ENCODE measurements at regions not wholly inside any gene's neighbourhood (a gene's known extent, or its start where the extent isn't known, plus 50 kb on each side); places are given as distances from the start of the nearest gene placed in this dataset.

DNA sequence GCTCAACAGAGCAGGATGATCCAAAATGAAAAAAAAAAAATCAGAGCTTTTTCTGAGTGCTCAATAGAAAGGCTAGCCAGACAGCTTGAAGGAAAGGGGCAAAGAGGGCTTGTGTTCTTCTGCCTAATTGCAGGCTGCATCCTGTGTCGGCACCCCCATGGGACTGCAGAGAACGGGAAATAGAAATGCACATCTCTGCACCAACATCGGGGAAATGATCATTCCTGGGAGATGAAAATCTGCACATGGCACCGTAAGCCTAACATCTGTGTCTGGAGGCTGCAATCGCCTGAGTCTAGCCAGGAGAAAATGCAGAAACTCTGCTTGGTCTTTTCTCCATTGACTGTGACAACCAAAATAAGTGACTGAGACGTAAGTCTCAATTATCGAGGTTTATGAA, 243.9 kb downstream of the ICE1 start:
- Histone ChIP-seq H3K4me3 (ENCODE audit: low read length in 2 of 2) (no peak overlapping the region), H3K27me3 (ENCODE audit: control insufficient read depth in 1 of 2, insufficient read depth in 2 of 2, low read length in 2 of 2) (no peaks in the 10 kb centered on the region), H3K9ac (ENCODE audit: low read length in 2 of 2) (no peak overlapping the region), H3K27ac (ENCODE audit: low read length) (no peak overlapping the region), H3K4me1 (ENCODE audit: control insufficient read depth, insufficient read depth, low read length) (peaks cover 9% of the 10 kb centered on the region), H3K36me3 (ENCODE audit: control insufficient read depth in 2 of 2, insufficient read depth in 2 of 2, low read length in 2 of 2) (no peaks in the 10 kb centered on the region), H3K9me3 (ENCODE audit: control insufficient read depth in 2 of 2, low read length in 2 of 2) (no peaks in the 10 kb centered on the region)

DNA sequence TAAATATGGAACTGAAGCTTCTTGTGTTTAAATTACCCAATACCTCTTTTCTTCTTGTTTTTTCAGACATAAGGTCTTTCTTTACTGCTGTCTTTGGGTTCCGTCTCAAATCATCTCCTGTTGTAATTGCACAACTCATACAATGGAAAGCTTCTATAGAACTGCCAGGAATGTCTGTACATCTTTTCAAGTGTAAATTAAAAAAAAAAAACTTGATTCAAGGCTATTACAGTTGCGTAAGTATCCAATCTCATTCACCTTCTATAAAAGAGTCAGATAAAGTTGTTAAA, 243.5 kb downstream of the ICE1 start:
- H3K27ac ChIP-seq (ENCODE audit: low read length): no peak overlapping the region
- H3K9me3 ChIP-seq (ENCODE audit: control insufficient read depth in 2 of 2, low read length in 2 of 2): no peaks in the 10 kb centered on the region
- peaks cover 9% of the 10 kb centered on the region for H3K4me1 ChIP-seq (ENCODE audit: control insufficient read depth, insufficient read depth, low read length)
- no peaks in the 10 kb centered on the region for H3K27me3 ChIP-seq (ENCODE audit: control insufficient read depth in 1 of 2, insufficient read depth in 2 of 2, low read length in 2 of 2)
- no peak overlapping the region for H3K4me3 ChIP-seq (ENCODE audit: low read length in 2 of 2)
- H3K9ac ChIP-seq (ENCODE audit: low read length in 2 of 2): no peak overlapping the region
- H3K36me3 ChIP-seq (ENCODE audit: control insufficient read depth in 2 of 2, insufficient read depth in 2 of 2, low read length in 2 of 2): no peaks in the 10 kb centered on the region

DNA sequence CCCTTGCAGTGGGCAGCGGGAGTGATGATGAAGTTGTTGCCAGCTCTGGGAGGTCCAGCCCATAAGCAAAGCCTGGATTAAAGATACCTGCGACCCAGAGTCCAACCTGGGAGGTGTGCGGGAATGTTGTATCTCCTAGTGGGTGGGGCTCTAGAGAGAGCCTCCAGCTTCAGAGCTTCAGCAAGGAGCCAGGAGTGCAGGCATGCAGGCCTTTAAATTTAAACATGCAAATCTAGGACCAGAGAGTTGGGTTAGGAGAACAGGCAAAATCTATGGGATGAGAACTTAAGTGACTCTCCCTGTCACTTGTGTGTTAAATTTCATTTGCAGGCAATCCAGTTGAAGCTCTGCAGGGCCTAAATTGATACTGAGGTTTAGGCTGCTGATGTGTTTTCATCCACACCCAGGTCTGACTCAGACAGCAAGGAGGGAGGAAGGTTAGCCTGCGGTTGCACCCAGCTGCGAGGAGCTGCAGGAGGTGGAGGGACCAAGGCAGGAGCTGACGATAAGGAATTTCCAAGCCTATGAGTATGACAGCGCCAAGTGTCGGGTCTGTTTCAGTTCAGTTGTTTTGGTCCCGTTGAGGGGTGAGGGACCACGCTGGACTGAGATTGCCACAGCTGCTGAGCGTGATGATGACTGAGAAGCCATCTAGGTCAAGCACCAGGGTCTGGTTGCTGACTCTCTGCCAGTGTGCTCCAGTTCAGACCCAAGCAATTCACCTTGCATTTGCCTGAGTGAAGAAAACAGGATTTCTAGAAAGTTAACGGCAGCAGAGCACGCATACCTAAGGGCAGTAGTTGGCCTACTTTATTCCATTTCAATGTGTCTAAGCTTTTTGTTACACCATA, 243.0 kb downstream of the ICE1 start:
- no peaks in the 10 kb centered on the region for H3K36me3 ChIP-seq (ENCODE audit: control insufficient read depth in 2 of 2, insufficient read depth in 2 of 2, low read length in 2 of 2)
- no peaks in the 10 kb centered on the region for H3K27me3 ChIP-seq (ENCODE audit: control insufficient read depth in 1 of 2, insufficient read depth in 2 of 2, low read length in 2 of 2)
- H3K4me3 ChIP-seq (ENCODE audit: low read length in 2 of 2): no peak overlapping the region
- peaks cover 9% of the 10 kb centered on the region for H3K4me1 ChIP-seq (ENCODE audit: control insufficient read depth, insufficient read depth, low read length)
- no peak overlapping the region for H3K27ac ChIP-seq (ENCODE audit: low read length)
- no peaks in the 10 kb centered on the region for H3K9me3 ChIP-seq (ENCODE audit: control insufficient read depth in 2 of 2, low read length in 2 of 2)
- H3K9ac ChIP-seq (ENCODE audit: low read length in 2 of 2): no peak overlapping the region

DNA sequence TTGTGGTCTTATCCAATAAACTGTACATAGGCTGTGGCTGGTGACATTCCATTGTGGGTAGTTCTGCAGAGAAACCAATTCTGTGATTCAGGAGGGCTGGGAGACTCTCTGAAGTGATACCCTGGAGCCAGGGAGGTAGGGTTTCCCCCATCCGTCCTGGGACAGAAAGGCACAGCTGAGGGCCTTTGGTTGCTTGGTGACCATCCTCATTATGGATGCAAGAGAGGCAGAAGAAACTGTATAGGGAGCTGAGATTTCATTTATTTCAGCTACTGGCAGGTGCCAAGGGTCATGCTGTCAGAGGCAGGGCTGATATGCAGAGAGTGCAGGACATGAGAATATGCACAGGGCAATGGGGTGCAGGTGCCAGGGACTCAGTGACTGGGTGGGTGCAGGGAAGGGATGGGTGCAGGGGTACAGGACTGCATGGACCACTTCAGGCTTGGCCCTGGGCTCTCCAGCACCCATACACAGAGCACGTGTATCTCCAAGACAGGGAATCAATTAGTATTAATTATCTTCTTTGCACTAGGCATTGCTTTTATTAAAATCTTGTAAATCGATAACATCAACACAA, 236.5 kb downstream of the ICE1 start:
- H3K9ac ChIP-seq (ENCODE audit: low read length in 2 of 2): no peak overlapping the region
- no peaks in the 10 kb centered on the region for H3K4me1 ChIP-seq (ENCODE audit: control insufficient read depth, insufficient read depth, low read length)
- H3K27ac ChIP-seq (ENCODE audit: low read length): no peak overlapping the region
- H3K36me3 ChIP-seq (ENCODE audit: control insufficient read depth in 2 of 2, insufficient read depth in 2 of 2, low read length in 2 of 2): no peaks in the 10 kb centered on the region
- no peak overlapping the region for H3K4me3 ChIP-seq (ENCODE audit: low read length in 2 of 2)
- no peaks in the 10 kb centered on the region for H3K27me3 ChIP-seq (ENCODE audit: control insufficient read depth in 1 of 2, insufficient read depth in 2 of 2, low read length in 2 of 2)
- no peaks in the 10 kb centered on the region for H3K9me3 ChIP-seq (ENCODE audit: control insufficient read depth in 2 of 2, low read length in 2 of 2)

DNA sequence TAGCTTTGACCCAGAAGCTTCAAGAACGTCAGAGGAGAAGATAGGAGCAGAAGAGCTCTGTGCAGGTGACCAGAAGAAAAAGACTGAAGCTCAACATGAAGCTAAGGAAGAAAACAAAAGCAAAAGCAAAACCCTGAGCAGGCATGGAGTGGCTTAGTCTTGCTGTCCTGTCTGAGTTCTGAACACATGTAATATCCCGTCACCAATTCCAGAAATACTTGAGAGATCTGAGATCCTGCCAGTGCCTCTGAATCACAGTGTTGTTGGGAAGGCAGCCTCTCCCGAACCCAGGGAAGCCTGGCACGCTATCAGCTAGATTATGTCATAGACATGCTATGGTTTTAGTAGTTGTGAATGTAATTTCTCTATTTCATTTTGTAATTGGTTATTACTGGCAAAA, 235.7 kb downstream of the ICE1 start:
- H3K4me1 ChIP-seq (ENCODE audit: control insufficient read depth, insufficient read depth, low read length): no peaks in the 10 kb centered on the region
- H3K4me3 ChIP-seq (ENCODE audit: low read length in 2 of 2): peak overlapping the region; percentile 17 to 59
- no peaks in the 10 kb centered on the region for H3K9me3 ChIP-seq (ENCODE audit: control insufficient read depth in 2 of 2, low read length in 2 of 2)
- no peaks in the 10 kb centered on the region for H3K36me3 ChIP-seq (ENCODE audit: control insufficient read depth in 2 of 2, insufficient read depth in 2 of 2, low read length in 2 of 2)
- H3K27ac ChIP-seq (ENCODE audit: low read length): no peak overlapping the region
- peak overlapping the region in 1 of 2 donors; percentile 43 for H3K9ac ChIP-seq (ENCODE audit: low read length in 2 of 2)
- no peaks in the 10 kb centered on the region for H3K27me3 ChIP-seq (ENCODE audit: control insufficient read depth in 1 of 2, insufficient read depth in 2 of 2, low read length in 2 of 2)

DNA sequence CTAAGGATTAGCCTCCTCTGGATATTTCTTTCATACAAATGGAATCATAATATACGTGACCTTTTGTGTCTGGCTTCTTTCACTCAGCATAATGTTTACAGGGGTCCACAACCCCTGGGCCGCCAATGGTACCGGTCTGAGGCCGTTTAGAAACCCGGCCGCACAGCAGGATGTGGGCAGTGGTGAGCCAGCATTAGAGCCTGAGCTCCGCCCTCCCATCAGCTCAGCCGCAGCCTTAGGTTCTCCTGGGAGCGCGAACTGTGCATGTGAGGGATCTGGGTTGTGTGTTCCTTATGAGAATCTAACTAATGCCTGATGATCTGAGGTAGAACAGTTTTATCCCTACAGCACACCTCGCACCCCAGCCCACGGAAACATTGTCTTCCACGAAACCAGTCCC, 229.7 kb downstream of the ICE1 start:
- H3K4me1 ChIP-seq (ENCODE audit: control insufficient read depth, insufficient read depth, low read length): peaks cover 11% of the 10 kb centered on the region
- no peaks in the 10 kb centered on the region for H3K27me3 ChIP-seq (ENCODE audit: control insufficient read depth in 1 of 2, insufficient read depth in 2 of 2, low read length in 2 of 2)
- no peak overlapping the region for H3K9ac ChIP-seq (ENCODE audit: low read length in 2 of 2)
- peak overlapping the region; percentile 11 for H3K27ac ChIP-seq (ENCODE audit: low read length)
- H3K4me3 ChIP-seq (ENCODE audit: low read length in 2 of 2): peak overlapping the region in 1 of 2 donors; percentile 17
- no peaks in the 10 kb centered on the region for H3K9me3 ChIP-seq (ENCODE audit: control insufficient read depth in 2 of 2, low read length in 2 of 2)
- no peaks in the 10 kb centered on the region for H3K36me3 ChIP-seq (ENCODE audit: control insufficient read depth in 2 of 2, insufficient read depth in 2 of 2, low read length in 2 of 2)

DNA sequence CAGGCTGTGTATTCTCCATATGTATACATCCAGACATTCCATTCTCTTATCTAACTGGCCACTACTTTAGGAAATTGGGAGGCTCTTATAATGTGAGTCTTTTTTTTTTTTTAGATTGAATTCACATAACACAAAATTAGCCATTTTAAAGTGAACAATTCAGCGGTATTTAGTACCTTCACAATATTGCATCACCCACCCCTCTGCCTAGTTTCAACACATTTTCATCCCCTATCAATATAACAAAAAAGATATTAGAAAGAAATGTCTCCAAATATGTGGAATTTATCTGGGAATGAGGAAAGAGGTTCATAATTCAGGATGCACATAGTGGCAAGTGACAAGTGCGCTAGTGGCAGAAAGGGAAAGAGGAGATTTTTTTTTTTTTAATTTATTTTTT, 228.5 kb downstream of the ICE1 start:
- H3K36me3 ChIP-seq (ENCODE audit: control insufficient read depth in 2 of 2, insufficient read depth in 2 of 2, low read length in 2 of 2): no peaks in the 10 kb centered on the region

DNA sequence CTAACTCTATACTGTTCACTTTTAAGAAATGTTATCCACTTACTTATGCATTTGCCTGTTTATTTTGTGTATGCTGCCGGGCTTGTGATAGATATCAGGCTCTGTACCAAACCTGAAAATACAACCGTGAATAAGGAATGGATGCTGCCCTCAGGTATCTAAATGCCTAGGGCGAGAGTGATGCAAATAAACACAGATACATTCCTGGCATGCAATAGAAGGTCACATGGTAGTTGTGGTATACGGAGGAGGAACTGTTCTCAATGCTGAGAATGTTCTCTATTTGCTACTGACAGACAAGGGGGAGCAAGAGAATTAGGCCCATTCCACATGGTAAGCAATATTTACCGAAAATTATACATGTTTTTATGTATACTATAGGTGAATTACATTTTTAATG, 227.8 kb downstream of the ICE1 start:
- Histone ChIP-seq H3K27ac (ENCODE audit: low read length) (no peak overlapping the region), H3K9ac (ENCODE audit: low read length in 2 of 2) (no peak overlapping the region), H3K36me3 (ENCODE audit: control insufficient read depth in 2 of 2, insufficient read depth in 2 of 2, low read length in 2 of 2) (no peaks in the 10 kb centered on the region), H3K9me3 (ENCODE audit: control insufficient read depth in 2 of 2, low read length in 2 of 2) (no peaks in the 10 kb centered on the region), H3K4me1 (ENCODE audit: control insufficient read depth, insufficient read depth, low read length) (peaks cover 16% of the 10 kb centered on the region), H3K27me3 (ENCODE audit: control insufficient read depth in 1 of 2, insufficient read depth in 2 of 2, low read length in 2 of 2) (no peaks in the 10 kb centered on the region), H3K4me3 (ENCODE audit: low read length in 2 of 2) (no peak overlapping the region)

More for the DNA sequence above, 228.5 kb downstream of the ICE1 start:
- Histone ChIP-seq H3K9me3 (ENCODE audit: control insufficient read depth in 2 of 2, low read length in 2 of 2) (no peaks in the 10 kb centered on the region), H3K4me3 (ENCODE audit: low read length in 2 of 2) (no peak overlapping the region), H3K9ac (ENCODE audit: low read length in 2 of 2) (no peak overlapping the region), H3K4me1 (ENCODE audit: control insufficient read depth, insufficient read depth, low read length) (peaks cover 11% of the 10 kb centered on the region), H3K27ac (ENCODE audit: low read length) (no peak overlapping the region), H3K27me3 (ENCODE audit: control insufficient read depth in 1 of 2, insufficient read depth in 2 of 2, low read length in 2 of 2) (no peaks in the 10 kb centered on the region)

DNA sequence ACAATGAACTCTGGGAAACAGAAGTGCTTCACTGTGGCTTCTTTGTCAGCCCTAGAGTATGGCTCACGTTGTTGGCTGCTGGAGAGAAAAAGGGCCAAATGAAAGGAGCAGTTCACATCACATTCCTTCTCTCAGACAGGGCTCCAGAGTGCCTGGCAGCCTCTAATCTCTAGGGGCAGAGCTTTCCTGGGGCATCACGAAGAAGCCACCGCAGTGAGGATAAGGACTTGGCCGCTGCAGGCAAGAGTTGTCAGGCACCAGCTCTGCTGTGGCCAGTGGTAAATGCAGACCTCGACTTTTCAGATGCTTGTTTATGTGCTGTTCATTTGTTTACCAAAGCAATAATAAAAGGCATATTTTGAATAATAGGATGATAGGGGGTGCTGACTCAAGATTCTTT, 227.2 kb downstream of the ICE1 start:
- H3K27ac ChIP-seq (ENCODE audit: low read length): no peak overlapping the region
- H3K27me3 ChIP-seq (ENCODE audit: control insufficient read depth in 1 of 2, insufficient read depth in 2 of 2, low read length in 2 of 2): no peaks in the 10 kb centered on the region
- no peak overlapping the region for H3K9ac ChIP-seq (ENCODE audit: low read length in 2 of 2)
- peaks cover 19% of the 10 kb centered on the region for H3K4me1 ChIP-seq (ENCODE audit: control insufficient read depth, insufficient read depth, low read length)
- H3K9me3 ChIP-seq (ENCODE audit: control insufficient read depth in 2 of 2, low read length in 2 of 2): no peaks in the 10 kb centered on the region
- no peak overlapping the region for H3K4me3 ChIP-seq (ENCODE audit: low read length in 2 of 2)
- no peaks in the 10 kb centered on the region for H3K36me3 ChIP-seq (ENCODE audit: control insufficient read depth in 2 of 2, insufficient read depth in 2 of 2, low read length in 2 of 2)

DNA sequence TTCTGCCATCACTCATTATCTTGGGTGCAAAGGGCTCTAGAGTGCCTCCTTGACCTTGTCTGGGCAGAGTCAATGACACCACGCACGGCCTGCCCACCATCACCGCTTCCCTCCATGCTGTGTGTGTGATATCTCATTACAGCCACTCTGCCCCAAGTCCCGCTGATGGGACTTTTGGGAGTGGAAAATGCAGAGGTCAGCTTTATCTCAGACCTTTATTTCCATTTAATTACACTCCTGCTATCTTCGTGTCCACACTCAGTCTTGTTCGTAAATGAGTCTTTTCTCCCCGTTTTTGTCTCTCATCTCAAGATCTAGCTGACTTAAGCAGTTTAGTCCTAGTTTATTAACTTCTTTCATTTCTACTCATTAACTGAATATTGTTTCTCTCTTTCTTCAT, 226.2 kb downstream of the ICE1 start:
- H3K27me3 ChIP-seq (ENCODE audit: control insufficient read depth in 1 of 2, insufficient read depth in 2 of 2, low read length in 2 of 2): no peaks in the 10 kb centered on the region
- H3K36me3 ChIP-seq (ENCODE audit: control insufficient read depth in 2 of 2, insufficient read depth in 2 of 2, low read length in 2 of 2): no peaks in the 10 kb centered on the region
- H3K4me1 ChIP-seq (ENCODE audit: control insufficient read depth, insufficient read depth, low read length): peaks cover 27% of the 10 kb centered on the region
- H3K27ac ChIP-seq (ENCODE audit: low read length): no peak overlapping the region
- H3K4me3 ChIP-seq (ENCODE audit: low read length in 2 of 2): no peak overlapping the region
- H3K9ac ChIP-seq (ENCODE audit: low read length in 2 of 2): no peak overlapping the region
- H3K9me3 ChIP-seq (ENCODE audit: control insufficient read depth in 2 of 2, low read length in 2 of 2): no peaks in the 10 kb centered on the region

DNA sequence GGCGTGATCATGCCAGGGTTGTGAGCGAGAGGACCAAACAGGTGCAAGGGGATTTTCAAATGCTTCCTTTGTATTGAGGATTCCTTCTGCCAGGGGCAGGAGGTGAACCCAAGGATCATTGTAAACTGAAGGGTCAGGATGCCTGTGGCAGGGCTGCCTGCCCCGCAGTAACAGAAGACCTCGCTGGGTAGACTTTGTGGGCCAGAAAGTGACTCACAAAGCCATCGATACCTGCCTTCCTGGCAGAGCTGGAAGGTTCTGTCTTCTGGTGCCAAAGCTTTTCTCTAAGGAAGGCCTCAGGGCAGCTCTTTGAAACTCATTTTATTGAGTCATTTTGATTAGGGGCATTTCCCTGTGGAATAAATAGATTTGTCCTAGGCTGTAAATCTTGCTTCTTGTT, 223.4 kb downstream of the ICE1 start:
- Histone ChIP-seq H3K27me3 (ENCODE audit: control insufficient read depth in 1 of 2, insufficient read depth in 2 of 2, low read length in 2 of 2) (no peaks in the 10 kb centered on the region), H3K9me3 (ENCODE audit: control insufficient read depth in 2 of 2, low read length in 2 of 2) (no peaks in the 10 kb centered on the region), H3K4me3 (ENCODE audit: low read length in 2 of 2) (no peak overlapping the region), H3K4me1 (ENCODE audit: control insufficient read depth, insufficient read depth, low read length) (peaks cover 21% of the 10 kb centered on the region), H3K36me3 (ENCODE audit: control insufficient read depth in 2 of 2, insufficient read depth in 2 of 2, low read length in 2 of 2) (no peaks in the 10 kb centered on the region), H3K27ac (ENCODE audit: low read length) (no peak overlapping the region), H3K9ac (ENCODE audit: low read length in 2 of 2) (no peak overlapping the region)

All from stomach smooth muscle (tissue), 2 donors.